GM10248 (cell line): ENCODE measurements at regions not wholly inside any gene's neighbourhood (a gene's known extent, or its start where the extent isn't known, plus 50 kb on each side); places are given as distances from the start of the nearest gene placed in this dataset.
"Not testable (repeated sequence)": the region's sequence is repeated elsewhere in the genome, so short reads cannot be mapped to it uniquely, and the experiment has no call there.

Experiments
- CTCF ChIA-PET: fragments of 300-600 bp; sonication (Branson Sonifier 250); formaldehyde crosslinking; extraction: SDS; loops from one replicate; lab custom pipeline; 2021; ENCODE audit warnings: antibody characterized with exemption; lab: Yijun Ruan, JAX
- POLR2A ChIA-PET: fragments of 350-650 bp; sonication (Branson Sonifier 250); formaldehyde crosslinking; extraction: SDS; loops from one replicate; lab custom pipeline; 2020; ENCODE audit warnings: antibody characterized with exemption; lab: Yijun Ruan, JAX
- DNase-seq: peaks from one replicate; pipeline ENCODE4 v3.0.0; 2012; ENCODE audit errors: extremely low spot score
- CTCF ChIP-seq: IDR thresholded peaks from 2 replicates; pipeline ENCODE4 v1.5.1; 2012; ENCODE audit warnings: mild to moderate bottlenecking, low read depth; ENCODE audit errors: extremely low read depth, missing control alignments, control extremely low read depth

DNA sequence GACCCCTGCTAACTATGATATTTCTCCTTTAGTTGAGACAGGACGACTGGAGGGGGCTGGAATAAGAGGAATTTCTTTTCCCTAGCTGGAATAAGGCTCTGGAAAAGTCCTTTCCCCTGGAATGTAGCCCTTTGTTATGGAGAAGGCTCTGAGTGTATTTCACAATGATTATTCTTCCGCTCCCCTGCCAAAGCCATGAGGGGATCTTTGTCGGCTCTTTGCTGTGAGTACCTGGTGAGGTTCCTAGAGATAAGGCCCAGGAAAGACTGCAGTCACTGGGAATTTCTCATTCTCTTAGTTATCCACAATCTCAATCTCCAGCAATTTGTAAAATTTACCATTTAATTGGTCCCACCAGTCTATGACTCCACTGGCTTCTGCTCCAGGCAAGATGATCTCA is 340.2 kb upstream of the HNRNPA3 start:
- no peak for DNase-seq
- ChIA-PET POLR2A (no interaction called here), CTCF (interaction anchor here (1.1 to 2.0 kb wide), 2 partner anchors 15 to 22 kb away, joined by 3 to 7 read pairs; no protein-coding TSS in a partner anchor)
- TF ChIP-seq CTCF: no peak

DNA sequence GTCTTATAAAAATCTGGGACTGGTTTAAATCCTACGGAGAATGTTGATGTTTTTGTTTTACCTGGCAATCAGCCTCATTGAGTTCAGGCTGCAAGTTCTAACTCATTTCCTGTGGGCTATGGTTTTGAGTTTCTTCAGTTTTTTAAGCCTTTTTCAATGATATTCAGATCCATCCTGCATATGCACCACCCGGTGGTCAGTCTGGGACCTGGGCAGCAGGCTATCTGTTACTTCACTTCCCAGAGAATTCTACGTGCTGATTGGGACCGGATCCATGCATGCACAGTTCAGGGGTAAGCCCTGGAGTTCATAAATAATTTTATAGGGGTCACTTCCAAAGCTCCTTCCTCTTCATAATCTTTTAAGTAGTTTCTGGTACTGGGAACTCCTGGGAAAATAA is 339.2 kb upstream of the HNRNPA3 start:
- CTCF ChIA-PET: interaction anchor here (1.1 to 2.0 kb wide), 2 partner anchors 16 to 21 kb away, joined by 3 to 7 read pairs; no protein-coding TSS in a partner anchor
- no peak for DNase-seq
- no peak for TF ChIP-seq CTCF
- POLR2A ChIA-PET: no interaction called here

GRCh38 chr2:176876493-176877103 is 336.0 kb upstream of the HNRNPA3 start:
- CTCF ChIA-PET: interaction anchor here (1.0 to 1.9 kb wide), 5 partner anchors 18 to 457 kb away, joined by 3 to 7 read pairs (median 3); no protein-coding TSS in a partner anchor
- POLR2A ChIA-PET: no interaction called here

DNA sequence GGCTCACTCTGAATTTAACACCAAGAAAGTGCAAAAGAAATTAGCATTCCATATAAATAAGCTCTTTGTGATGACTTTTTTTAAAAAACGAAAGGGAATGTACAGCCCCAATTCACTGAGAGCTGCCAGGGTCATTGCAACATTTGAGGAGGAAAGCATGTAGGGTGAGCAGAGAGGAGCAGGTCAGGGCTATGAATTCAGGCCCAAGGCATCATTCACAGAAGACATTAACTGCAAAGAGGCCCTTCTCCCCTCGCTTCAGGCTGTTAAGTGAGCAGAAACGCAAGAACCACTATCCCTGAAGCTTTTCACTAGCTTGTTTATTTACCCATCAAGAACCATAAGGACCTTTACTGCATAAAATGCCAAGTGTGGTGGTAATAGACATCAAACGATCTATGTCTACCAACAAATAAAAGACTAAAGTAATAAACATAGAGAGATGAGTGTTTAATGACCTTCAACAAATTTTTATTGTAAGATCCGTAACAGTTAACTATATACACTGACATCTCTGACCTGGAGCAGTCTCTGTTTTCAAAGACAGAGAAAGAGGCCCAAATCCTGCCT is 333.1 kb upstream of the HNRNPA3 start:
- ChIA-PET POLR2A (no interaction called here), CTCF (interaction anchor here (0.7 to 2.1 kb wide), 3 partner anchors 14 to 58 kb away, joined by 3 to 7 read pairs (median 3); no protein-coding TSS in a partner anchor)
- no peak for TF ChIP-seq CTCF
- DNase-seq: no peak

More at GRCh38 chr2:176876493-176877103, 336.0 kb upstream of the HNRNPA3 start:
- no peak for DNase-seq
- no peak for TF ChIP-seq CTCF

GRCh38 chr2:176882045-176882444 is 330.5 kb upstream of the HNRNPA3 start:
- DNase-seq, POLR2A ChIA-PET, CTCF ChIA-PET: not testable (repeated sequence)

DNA sequence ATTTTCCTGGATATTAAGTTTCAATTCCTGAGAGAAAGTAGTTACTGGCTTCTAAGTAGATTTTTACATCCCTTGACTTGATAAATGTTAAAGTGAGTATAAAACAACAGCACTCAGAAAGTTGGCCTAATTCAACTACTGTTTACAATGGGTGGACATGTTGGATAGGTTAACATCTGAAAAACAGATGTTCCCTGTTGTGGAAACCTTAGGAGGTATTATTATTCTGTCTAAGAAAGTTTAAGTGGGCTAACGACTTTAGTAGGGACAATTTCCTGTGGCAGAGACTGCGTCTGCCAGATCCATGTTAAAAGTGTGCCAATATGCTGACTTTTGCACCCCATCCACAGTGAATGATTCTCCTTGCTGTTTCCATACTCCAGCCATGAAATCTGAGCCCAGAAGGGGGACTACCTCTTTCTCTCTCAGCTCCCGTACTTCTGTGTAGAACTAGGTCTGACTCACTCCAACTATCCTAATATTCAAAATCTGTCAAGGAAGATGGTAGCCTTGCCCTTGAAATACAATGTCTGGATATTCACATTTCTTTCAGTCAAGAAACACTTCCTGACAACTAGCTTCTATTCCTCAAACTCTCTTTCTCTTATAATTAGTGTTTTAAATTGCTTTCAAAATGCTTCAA is 327.5 kb upstream of the HNRNPA3 start:
- no peak for TF ChIP-seq CTCF
- POLR2A ChIA-PET: no interaction called here
- CTCF ChIA-PET: interaction anchor here (1.5 kb wide), 1 partner anchor 9 kb away, joined by 7 read pairs; no protein-coding TSS in a partner anchor
- no peak for DNase-seq
